OCI-LY1 (cell line): ENCODE measurements at regions not wholly inside any gene's neighbourhood (a gene's known extent, or its start where the extent isn't known, plus 50 kb on each side); places are given as distances from the start of the nearest gene placed in this dataset.

Source experiments
- H2AFZ ChIP-seq: fragments of 200-600 bp; sonication (generic), shearing (Covaris generic); 2 replicates; pipeline ENCODE4 v1.6.0; 2014; ENCODE audit warnings: antibody characterized with exemption, mild to moderate bottlenecking, low read length
- H3F3A ChIP-seq: fragments of 200-600 bp; sonication (generic), shearing (Covaris generic); 2 replicates; pipeline ENCODE4 v1.6.0; 2014; ENCODE audit warnings: mild to moderate bottlenecking, antibody characterized with exemption, low read length, moderate library complexity; ENCODE audit not compliant: insufficient read depth
- H3K27ac ChIP-seq: fragments of 200-600 bp; sonication (generic); 2 replicates; pipeline ENCODE4 v1.5.1; 2014; ENCODE audit warnings: low read length, mixed run types, mild to moderate bottlenecking, low read depth; ENCODE audit not compliant: poor library complexity, severe bottlenecking
- H3K27me3 ChIP-seq: fragments of 200-600 bp; sonication (generic); 2 replicates; pipeline ENCODE4 v1.6.0; 2014; ENCODE audit warnings: antibody characterized with exemption, mild to moderate bottlenecking, low read length, moderate library complexity; ENCODE audit not compliant: insufficient read depth
- H3K36me3 ChIP-seq: fragments of 200-600 bp; sonication (generic); 2 replicates; pipeline ENCODE4 v1.6.1; 2014; ENCODE audit warnings: mild to moderate bottlenecking, antibody characterized with exemption, low read length, moderate library complexity, mixed read lengths; ENCODE audit not compliant: insufficient read depth
- H3K4me1 ChIP-seq: fragments of 200-600 bp; sonication (generic); 2 replicates; pipeline ENCODE4 v1.5.1; 2014; ENCODE audit warnings: mild to moderate bottlenecking, low read length, moderate library complexity; ENCODE audit not compliant: insufficient read depth, severe bottlenecking
- H3K4me2 ChIP-seq: fragments of 200-600 bp; sonication (generic), shearing (Covaris generic); 2 replicates; pipeline ENCODE4 v1.6.1; 2014; ENCODE audit warnings: low read length
- H3K4me3 ChIP-seq: fragments of 200-600 bp; sonication (generic); 2 replicates; pipeline ENCODE4 v1.5.1; 2014; ENCODE audit warnings: low read length, low read depth, mild to moderate bottlenecking, mixed read lengths; ENCODE audit not compliant: poor library complexity, severe bottlenecking
- H3K79me2 ChIP-seq: fragments of 200-600 bp; shearing (Covaris generic); 2 replicates; pipeline ENCODE4 v1.6.1; 2016; ENCODE audit warnings: mixed run types, low read length, mixed read lengths; ENCODE audit not compliant: insufficient read depth
- H3K9ac ChIP-seq: fragments of 200-600 bp; sonication (generic), shearing (Covaris generic); 2 replicates; pipeline ENCODE4 v1.6.1; 2014; ENCODE audit warnings: mild to moderate bottlenecking, low read length, mixed read lengths
- H3K9me2 ChIP-seq: fragments of 200-600 bp; sonication (generic), shearing (Covaris generic); 2 replicates; pipeline ENCODE4 v1.6.1; 2014; ENCODE audit warnings: low read depth, mild to moderate bottlenecking, low read length, mixed read lengths
- H3K9me3 ChIP-seq: fragments of 200-600 bp; shearing (Covaris generic); 2 replicates; pipeline ENCODE4 v1.6.1; 2014; ENCODE audit warnings: low read length, mixed read lengths
- H4K20me1 ChIP-seq: fragments of 200-600 bp; sonication (generic), shearing (Covaris generic); 2 replicates; pipeline ENCODE4 v1.6.0; 2016; ENCODE audit warnings: mild to moderate bottlenecking, low read length; ENCODE audit not compliant: insufficient read depth
- CTCF ChIP-seq: fragments of 200-600 bp; sonication (generic), shearing (Covaris generic); IDR thresholded peaks from 2 replicates; pipeline ENCODE4 v1.5.1; 2017; ENCODE audit warnings: mild to moderate bottlenecking, antibody characterized with exemption, low read length, moderate library complexity, mixed read lengths
- EZH2 ChIP-seq: fragments of 200-600 bp; sonication (generic), shearing (Covaris generic); IDR thresholded peaks from 2 replicates; pipeline ENCODE4 v1.8.0; 2017; ENCODE audit warnings: borderline replicate concordance, mixed run types, mild to moderate bottlenecking, antibody characterized with exemption, low read length, moderate library complexity, mixed read lengths

- no peak overlapping the region for H3K27ac ChIP-seq
Observed at GRCh38 chr10:35770817-35771355, 128.8 kb upstream of the FZD8 start.

GRCh38 chr10:35769795-35770194 lies 127.7 kb upstream of the FZD8 start:
- Histone ChIP-seq H4K20me1 (no peaks in the 10 kb centered on the region), H3K27ac (no peak overlapping the region), H3K9ac (no peak overlapping the region), H2AFZ (no peak overlapping the region), H3K27me3 (no peaks in the 10 kb centered on the region), H3K4me2 (no peak overlapping the region), H3K79me2 (no peaks in the 10 kb centered on the region), H3K9me3 (no peaks in the 10 kb centered on the region), H3F3A (no peaks in the 10 kb centered on the region), H3K9me2 (no peaks in the 10 kb centered on the region), H3K4me1 (no peaks in the 10 kb centered on the region), H3K36me3 (no peaks in the 10 kb centered on the region), H3K4me3 (no peak overlapping the region)
- TF ChIP-seq CTCF (no peak), EZH2 (no peak)

More at GRCh38 chr10:35770817-35771355, 128.8 kb upstream of the FZD8 start:
- Histone ChIP-seq H3F3A (no peaks in the 10 kb centered on the region), H3K27me3 (no peaks in the 10 kb centered on the region), H4K20me1 (no peaks in the 10 kb centered on the region), H3K36me3 (no peaks in the 10 kb centered on the region), H3K9me2 (no peaks in the 10 kb centered on the region), H3K9ac (no peak overlapping the region), H3K4me1 (no peaks in the 10 kb centered on the region), H3K79me2 (no peaks in the 10 kb centered on the region), H3K9me3 (no peaks in the 10 kb centered on the region), H2AFZ (no peak overlapping the region), H3K4me2 (no peak overlapping the region), H3K4me3 (no peak overlapping the region)
- TF ChIP-seq EZH2 (no peak), CTCF (no peak)

GRCh38 chr10:35768731-35769130 lies 126.6 kb upstream of the FZD8 start:
- no peaks in the 10 kb centered on the region for H3K27me3 ChIP-seq

More at GRCh38 chr10:35768731-35769130, 126.6 kb upstream of the FZD8 start:
- Histone ChIP-seq H3K79me2 (no peaks in the 10 kb centered on the region), H3K4me2 (no peak overlapping the region), H3K9ac (no peak overlapping the region), H3K4me1 (no peaks in the 10 kb centered on the region), H3K9me3 (no peaks in the 10 kb centered on the region), H2AFZ (no peak overlapping the region), H3K27ac (no peak overlapping the region), H4K20me1 (no peaks in the 10 kb centered on the region), H3K9me2 (no peaks in the 10 kb centered on the region), H3K36me3 (no peaks in the 10 kb centered on the region), H3K4me3 (no peak overlapping the region), H3F3A (no peaks in the 10 kb centered on the region)
- TF ChIP-seq CTCF: no peak
- TF ChIP-seq EZH2: no peak
